COR-L47 (cell line): ENCODE measurements at regions not wholly inside any gene's neighbourhood (a gene's known extent, or its start where the extent isn't known, plus 50 kb on each side); places are given as distances from the start of the nearest gene placed in this dataset.
"Not testable (repeated sequence)": the region's sequence is repeated elsewhere in the genome, so short reads cannot be mapped to it uniquely, and the experiment has no call there.

Experiments
- DNase-seq: peaks from one replicate; lab custom pipeline; 2025; lab: John Stamatoyannopoulos, UW

- no peak for DNase-seq
Measured at GRCh38 chr18:1045658-1046057, 141.0 kb downstream of the ADCYAP1 start.

GRCh38 chr18:1047406-1047805 is 142.7 kb downstream of the ADCYAP1 start:
- DNase-seq: no peak

- no peak for DNase-seq
Measured at GRCh38 chr18:1048032-1048431, 143.4 kb downstream of the ADCYAP1 start.

GRCh38 chr18:1049173-1049572 is 144.5 kb downstream of the ADCYAP1 start:
- DNase-seq: no peak

- no peak for DNase-seq
Measured at GRCh38 chr18:1050012-1050657, 145.5 kb downstream of the ADCYAP1 start.

GRCh38 chr18:1052301-1052700 is 147.6 kb downstream of the ADCYAP1 start:
- no peak for DNase-seq

GRCh38 chr18:1053331-1054315 is 149.0 kb downstream of the ADCYAP1 start:
- no peak for DNase-seq

GRCh38 chr18:1056404-1056803 is 151.7 kb downstream of the ADCYAP1 start:
- DNase-seq: no peak

- no peak for DNase-seq
Measured at GRCh38 chr18:1057367-1057766, 152.7 kb downstream of the ADCYAP1 start.

GRCh38 chr18:1062588-1062987 is 157.9 kb downstream of the ADCYAP1 start:
- DNase-seq: no peak

GRCh38 chr18:1075322-1075721 is 170.7 kb downstream of the ADCYAP1 start:
- DNase-seq: peak; percentile 60

GRCh38 chr18:1075876-1076275 is 171.2 kb downstream of the ADCYAP1 start:
- no peak for DNase-seq

GRCh38 chr18:1078301-1078700 is 173.6 kb downstream of the ADCYAP1 start:
- peak; percentile 5 for DNase-seq

GRCh38 chr18:1083675-1084074 is 179.0 kb downstream of the ADCYAP1 start:
- DNase-seq: not testable (repeated sequence)

GRCh38 chr18:1090758-1091157 is 186.1 kb downstream of the ADCYAP1 start:
- peak; percentile 71 for DNase-seq

GRCh38 chr18:1092228-1092627 is 187.6 kb downstream of the ADCYAP1 start:
- DNase-seq: no peak

- no peak for DNase-seq
Measured at GRCh38 chr18:1094409-1094808, 189.7 kb downstream of the ADCYAP1 start.

- DNase-seq: not testable (repeated sequence)
Measured at GRCh38 chr18:1097991-1098735, 193.5 kb downstream of the ADCYAP1 start.

GRCh38 chr18:1102848-1103247 is 198.2 kb downstream of the ADCYAP1 start:
- no peak for DNase-seq

- DNase-seq: no peak
Measured at GRCh38 chr18:1103537-1103936, 198.9 kb downstream of the ADCYAP1 start.

GRCh38 chr18:1104181-1104881 is 199.7 kb downstream of the ADCYAP1 start:
- DNase-seq: no peak

- no peak for DNase-seq
Measured at GRCh38 chr18:1124495-1124894, 219.8 kb downstream of the ADCYAP1 start.
